GM12878 (cell line): ENCODE measurements at regions not wholly inside any gene's neighbourhood (a gene's known extent, or its start where the extent isn't known, plus 50 kb on each side); places are given as distances from the start of the nearest gene placed in this dataset.
A peak's percentile ranks its signal among the peaks of the same experiment; 100 is the strongest.

Experiments
- EZH2 ChIP-seq: IDR thresholded peaks from 2 replicates; pipeline ENCODE4 v1.6.1; 2012; ENCODE audit warnings: low read depth, mild to moderate bottlenecking, control low read depth, inconsistent platforms, low read length, borderline replicate concordance; ENCODE audit not compliant: control insufficient read depth
- GATAD2B ChIP-seq: fragments of 450-650 bp; conservative IDR thresholded peaks from 2 replicates; pipeline ENCODE4 v1.6.1; 2017; ENCODE audit warnings: low read depth, mild to moderate bottlenecking, moderate library complexity
- HDAC2 ChIP-seq: fragments of 200-600 bp; sonication (generic); IDR thresholded peaks from 2 replicates; pipeline ENCODE4 v1.6.1; 2017
- MEF2A ChIP-seq: IDR thresholded peaks from 2 replicates; pipeline ENCODE4 v1.6.1; 2011; ENCODE audit warnings: low read depth, mild to moderate bottlenecking, low read length, moderate library complexity; ENCODE audit not compliant: insufficient read depth
- MYC ChIP-seq: IDR thresholded peaks from 2 replicates; pipeline ENCODE4 v1.6.1; 2011; ENCODE audit warnings: mild to moderate bottlenecking, low read length, moderate library complexity, inconsistent platforms; ENCODE audit not compliant: insufficient read depth, insufficient replicate concordance, insufficient read length, severe bottlenecking
- NFYB ChIP-seq: IDR thresholded peaks from 2 replicates; pipeline ENCODE4 v1.6.1; 2011; ENCODE audit warnings: low read depth, mild to moderate bottlenecking, low read length, improper control_type of control experiment, moderate library complexity; ENCODE audit not compliant: insufficient read depth
- POLR2AphosphoS5 ChIP-seq: IDR thresholded peaks from 2 replicates; pipeline ENCODE4 v1.6.1; 2011; ENCODE audit warnings: mild to moderate bottlenecking, low read length, inconsistent platforms
- SMAD1 ChIP-seq: fragments of 450-650 bp; IDR thresholded peaks from 2 replicates; pipeline ENCODE4 v1.6.1; 2018; ENCODE audit warnings: mild to moderate bottlenecking, low read depth; ENCODE audit not compliant: partially characterized antibody
- STAT3 ChIP-seq: IDR thresholded peaks from 2 replicates; pipeline ENCODE4 v1.6.1; 2011; ENCODE audit warnings: low read depth, low read length, improper control_type of control experiment
- SUZ12 ChIP-seq: fragments of 200-600 bp; sonication (generic); IDR thresholded peaks from one replicate; pipeline ENCODE4 v1.6.1; 2018; ENCODE audit warnings: antibody characterized with exemption, mild to moderate bottlenecking; ENCODE audit not compliant: unreplicated experiment
- ZNF24 ChIP-seq: fragments of 450-650 bp; IDR thresholded peaks from 2 replicates; pipeline ENCODE4 v1.6.1; 2017; ENCODE audit warnings: antibody characterized with exemption, mild to moderate bottlenecking
- TF ChIP-seq, protein P1 (sequence below): IDR thresholded peaks from 2 replicates; pipeline ENCODE4 v1.6.1; 2012; ENCODE audit warnings: low read length, inconsistent platforms
- TF ChIP-seq, protein P2 (sequence below): IDR thresholded peaks from 2 replicates; pipeline ENCODE4 v1.6.1; 2011; ENCODE audit warnings: borderline replicate concordance, low read depth, mild to moderate bottlenecking, moderate library complexity, mixed read lengths, low read length; ENCODE audit not compliant: insufficient read depth; ENCODE audit errors: extremely low read length
- TF ChIP-seq, protein P3 (sequence below): fragments of 450-650 bp; IDR thresholded peaks from 2 replicates; pipeline ENCODE4 v1.6.1; 2016; ENCODE audit warnings: mild to moderate bottlenecking, moderate library complexity, borderline replicate concordance
- TF ChIP-seq, protein P4 (sequence below): fragments of 450-650 bp; IDR thresholded peaks from 2 replicates; pipeline ENCODE4 v1.6.1; 2016; ENCODE audit warnings: mild to moderate bottlenecking
- TF ChIP-seq, protein P5 (sequence below): fragments of 450-650 bp; IDR thresholded peaks from 2 replicates; pipeline ENCODE4 v1.6.1; 2017; ENCODE audit warnings: mild to moderate bottlenecking, moderate library complexity

DNA sequence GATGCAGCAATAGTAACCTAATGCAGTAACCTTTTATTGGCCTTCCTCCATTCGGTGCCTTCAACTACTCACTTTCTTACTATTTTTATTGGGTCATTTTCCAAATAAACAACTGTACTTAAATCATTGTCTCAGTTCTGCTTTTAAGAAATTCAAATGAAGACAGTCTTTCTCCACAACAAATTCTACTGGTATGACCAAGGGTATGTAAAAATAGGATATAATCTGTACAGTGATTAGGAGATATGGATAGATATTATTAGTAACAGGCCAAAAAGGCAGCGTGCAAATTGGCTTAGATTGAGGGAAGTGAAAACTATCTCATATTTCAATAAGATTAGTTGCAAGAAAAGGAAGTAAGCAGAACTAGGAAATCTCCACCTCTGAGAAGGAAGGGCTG is 177.4 kb upstream of the PPP1R2C start (continued):
- TF ChIP-seq, protein P1, sequence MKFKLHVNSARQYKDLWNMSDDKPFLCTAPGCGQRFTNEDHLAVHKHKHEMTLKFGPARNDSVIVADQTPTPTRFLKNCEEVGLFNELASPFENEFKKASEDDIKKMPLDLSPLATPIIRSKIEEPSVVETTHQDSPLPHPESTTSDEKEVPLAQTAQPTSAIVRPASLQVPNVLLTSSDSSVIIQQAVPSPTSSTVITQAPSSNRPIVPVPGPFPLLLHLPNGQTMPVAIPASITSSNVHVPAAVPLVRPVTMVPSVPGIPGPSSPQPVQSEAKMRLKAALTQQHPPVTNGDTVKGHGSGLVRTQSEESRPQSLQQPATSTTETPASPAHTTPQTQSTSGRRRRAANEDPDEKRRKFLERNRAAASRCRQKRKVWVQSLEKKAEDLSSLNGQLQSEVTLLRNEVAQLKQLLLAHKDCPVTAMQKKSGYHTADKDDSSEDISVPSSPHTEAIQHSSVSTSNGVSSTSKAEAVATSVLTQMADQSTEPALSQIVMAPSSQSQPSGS = peak; percentile 73
- TF ChIP-seq, protein P2, sequence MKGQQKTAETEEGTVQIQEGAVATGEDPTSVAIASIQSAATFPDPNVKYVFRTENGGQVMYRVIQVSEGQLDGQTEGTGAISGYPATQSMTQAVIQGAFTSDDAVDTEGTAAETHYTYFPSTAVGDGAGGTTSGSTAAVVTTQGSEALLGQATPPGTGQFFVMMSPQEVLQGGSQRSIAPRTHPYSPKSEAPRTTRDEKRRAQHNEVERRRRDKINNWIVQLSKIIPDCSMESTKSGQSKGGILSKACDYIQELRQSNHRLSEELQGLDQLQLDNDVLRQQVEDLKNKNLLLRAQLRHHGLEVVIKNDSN = no peak
- TF ChIP-seq NFYB (no peak), STAT3 (no peak), MYC (no peak), POLR2AphosphoS5 (no peak), GATAD2B (no peak), ZNF24 (no peak), MEF2A (peak; percentile 91), HDAC2 (no peak), EZH2 (no peak), SUZ12 (no peak), SMAD1 (no peak)
- TF ChIP-seq, protein P3, sequence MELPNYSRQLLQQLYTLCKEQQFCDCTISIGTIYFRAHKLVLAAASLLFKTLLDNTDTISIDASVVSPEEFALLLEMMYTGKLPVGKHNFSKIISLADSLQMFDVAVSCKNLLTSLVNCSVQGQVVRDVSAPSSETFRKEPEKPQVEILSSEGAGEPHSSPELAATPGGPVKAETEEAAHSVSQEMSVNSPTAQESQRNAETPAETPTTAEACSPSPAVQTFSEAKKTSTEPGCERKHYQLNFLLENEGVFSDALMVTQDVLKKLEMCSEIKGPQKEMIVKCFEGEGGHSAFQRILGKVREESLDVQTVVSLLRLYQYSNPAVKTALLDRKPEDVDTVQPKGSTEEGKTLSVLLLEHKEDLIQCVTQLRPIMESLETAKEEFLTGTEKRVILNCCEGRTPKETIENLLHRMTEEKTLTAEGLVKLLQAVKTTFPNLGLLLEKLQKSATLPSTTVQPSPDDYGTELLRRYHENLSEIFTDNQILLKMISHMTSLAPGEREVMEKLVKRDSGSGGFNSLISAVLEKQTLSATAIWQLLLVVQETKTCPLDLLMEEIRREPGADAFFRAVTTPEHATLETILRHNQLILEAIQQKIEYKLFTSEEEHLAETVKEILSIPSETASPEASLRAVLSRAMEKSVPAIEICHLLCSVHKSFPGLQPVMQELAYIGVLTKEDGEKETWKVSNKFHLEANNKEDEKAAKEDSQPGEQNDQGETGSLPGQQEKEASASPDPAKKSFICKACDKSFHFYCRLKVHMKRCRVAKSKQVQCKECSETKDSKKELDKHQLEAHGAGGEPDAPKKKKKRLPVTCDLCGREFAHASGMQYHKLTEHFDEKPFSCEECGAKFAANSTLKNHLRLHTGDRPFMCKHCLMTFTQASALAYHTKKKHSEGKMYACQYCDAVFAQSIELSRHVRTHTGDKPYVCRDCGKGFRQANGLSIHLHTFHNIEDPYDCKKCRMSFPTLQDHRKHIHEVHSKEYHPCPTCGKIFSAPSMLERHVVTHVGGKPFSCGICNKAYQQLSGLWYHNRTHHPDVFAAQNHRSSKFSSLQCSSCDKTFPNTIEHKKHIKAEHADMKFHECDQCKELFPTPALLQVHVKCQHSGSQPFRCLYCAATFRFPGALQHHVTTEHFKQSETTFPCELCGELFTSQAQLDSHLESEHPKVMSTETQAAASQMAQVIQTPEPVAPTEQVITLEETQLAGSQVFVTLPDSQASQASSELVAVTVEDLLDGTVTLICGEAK = no peak
- TF ChIP-seq, protein P4, sequence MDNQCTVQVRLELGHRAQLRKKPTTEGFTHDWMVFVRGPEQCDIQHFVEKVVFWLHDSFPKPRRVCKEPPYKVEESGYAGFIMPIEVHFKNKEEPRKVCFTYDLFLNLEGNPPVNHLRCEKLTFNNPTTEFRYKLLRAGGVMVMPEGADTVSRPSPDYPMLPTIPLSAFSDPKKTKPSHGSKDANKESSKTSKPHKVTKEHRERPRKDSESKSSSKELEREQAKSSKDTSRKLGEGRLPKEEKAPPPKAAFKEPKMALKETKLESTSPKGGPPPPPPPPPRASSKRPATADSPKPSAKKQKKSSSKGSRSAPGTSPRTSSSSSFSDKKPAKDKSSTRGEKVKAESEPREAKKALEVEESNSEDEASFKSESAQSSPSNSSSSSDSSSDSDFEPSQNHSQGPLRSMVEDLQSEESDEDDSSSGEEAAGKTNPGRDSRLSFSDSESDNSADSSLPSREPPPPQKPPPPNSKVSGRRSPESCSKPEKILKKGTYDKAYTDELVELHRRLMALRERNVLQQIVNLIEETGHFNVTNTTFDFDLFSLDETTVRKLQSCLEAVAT = no peak
- TF ChIP-seq, protein P5, sequence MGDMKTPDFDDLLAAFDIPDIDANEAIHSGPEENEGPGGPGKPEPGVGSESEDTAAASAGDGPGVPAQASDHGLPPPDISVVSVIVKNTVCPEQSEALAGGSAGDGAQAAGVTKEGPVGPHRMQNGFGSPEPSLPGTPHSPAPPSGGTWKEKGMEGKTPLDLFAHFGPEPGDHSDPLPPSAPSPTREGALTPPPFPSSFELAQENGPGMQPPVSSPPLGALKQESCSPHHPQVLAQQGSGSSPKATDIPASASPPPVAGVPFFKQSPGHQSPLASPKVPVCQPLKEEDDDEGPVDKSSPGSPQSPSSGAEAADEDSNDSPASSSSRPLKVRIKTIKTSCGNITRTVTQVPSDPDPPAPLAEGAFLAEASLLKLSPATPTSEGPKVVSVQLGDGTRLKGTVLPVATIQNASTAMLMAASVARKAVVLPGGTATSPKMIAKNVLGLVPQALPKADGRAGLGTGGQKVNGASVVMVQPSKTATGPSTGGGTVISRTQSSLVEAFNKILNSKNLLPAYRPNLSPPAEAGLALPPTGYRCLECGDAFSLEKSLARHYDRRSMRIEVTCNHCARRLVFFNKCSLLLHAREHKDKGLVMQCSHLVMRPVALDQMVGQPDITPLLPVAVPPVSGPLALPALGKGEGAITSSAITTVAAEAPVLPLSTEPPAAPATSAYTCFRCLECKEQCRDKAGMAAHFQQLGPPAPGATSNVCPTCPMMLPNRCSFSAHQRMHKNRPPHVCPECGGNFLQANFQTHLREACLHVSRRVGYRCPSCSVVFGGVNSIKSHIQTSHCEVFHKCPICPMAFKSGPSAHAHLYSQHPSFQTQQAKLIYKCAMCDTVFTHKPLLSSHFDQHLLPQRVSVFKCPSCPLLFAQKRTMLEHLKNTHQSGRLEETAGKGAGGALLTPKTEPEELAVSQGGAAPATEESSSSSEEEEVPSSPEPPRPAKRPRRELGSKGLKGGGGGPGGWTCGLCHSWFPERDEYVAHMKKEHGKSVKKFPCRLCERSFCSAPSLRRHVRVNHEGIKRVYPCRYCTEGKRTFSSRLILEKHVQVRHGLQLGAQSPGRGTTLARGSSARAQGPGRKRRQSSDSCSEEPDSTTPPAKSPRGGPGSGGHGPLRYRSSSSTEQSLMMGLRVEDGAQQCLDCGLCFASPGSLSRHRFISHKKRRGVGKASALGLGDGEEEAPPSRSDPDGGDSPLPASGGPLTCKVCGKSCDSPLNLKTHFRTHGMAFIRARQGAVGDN = no peak
